Astrocyte (in vitro differentiated cells and primary cell): ENCODE measurements at regions not wholly inside any gene's neighbourhood (a gene's known extent, or its start where the extent isn't known, plus 50 kb on each side); places are given as distances from the start of the nearest gene placed in this dataset.

ENCODE experiments used
- DNase-seq: peaks from one replicate; pipeline ENCODE4 v3.0.0-alpha.2; 2010; ENCODE audit warnings: low read depth
- FAIRE-seq: peaks from 2 replicates; lab custom pipeline; 2011; peaks lifted over from hg19 to GRCh38; lab: Jason Lieb, UNC
- H2AFZ ChIP-seq: 2 replicates; pipeline ENCODE4 v1.6.0; 2012; ENCODE audit warnings: low read depth, low read length, inconsistent platforms
- H3K27ac ChIP-seq: 2 replicates; pipeline ENCODE4 v1.5.1; 2011; ENCODE audit warnings: low read depth, low read length, inconsistent platforms
- H3K27me3 ChIP-seq: 2 replicates; pipeline ENCODE4 v1.6.0; 2011; ENCODE audit warnings: low read length, inconsistent platforms; ENCODE audit not compliant: insufficient read depth
- H3K36me3 ChIP-seq: 2 replicates; pipeline ENCODE4 v1.5.1; 2011; ENCODE audit warnings: low read length, inconsistent platforms; ENCODE audit not compliant: insufficient read depth
- H3K4me1 ChIP-seq: 2 replicates; pipeline ENCODE4 v1.5.1; 2011; ENCODE audit warnings: low read length, inconsistent platforms; ENCODE audit not compliant: insufficient read depth
- H3K4me2 ChIP-seq: 2 replicates; pipeline ENCODE4 v1.6.0; 2012; ENCODE audit warnings: low read length, inconsistent platforms
- H3K4me3 ChIP-seq: 2 replicates; pipeline ENCODE4 v1.5.1; 2011; ENCODE audit warnings: low read depth, mild to moderate bottlenecking, low read length, inconsistent platforms; ENCODE audit not compliant: insufficient read depth
- H3K79me2 ChIP-seq: 2 replicates; pipeline ENCODE4 v1.6.0; 2012; ENCODE audit warnings: mild to moderate bottlenecking, low read length, inconsistent platforms; ENCODE audit not compliant: insufficient read depth
- H3K9ac ChIP-seq: 2 replicates; pipeline ENCODE4 v1.6.0; 2012; ENCODE audit warnings: mild to moderate bottlenecking, low read length, inconsistent platforms
- H3K9me3 ChIP-seq: 2 replicates; pipeline ENCODE4 v1.5.1; 2012; ENCODE audit warnings: low read depth, mild to moderate bottlenecking, low read length, inconsistent platforms; ENCODE audit not compliant: insufficient read depth
- H4K20me1 ChIP-seq: 2 replicates; pipeline ENCODE4 v1.6.0; 2012; ENCODE audit warnings: low read length, inconsistent platforms; ENCODE audit not compliant: insufficient read depth
- H3K27ac Mint-ChIP-seq: one replicate; pipeline ENCODE4 v1.8.0; 2021; ENCODE audit warnings: mild to moderate bottlenecking, mixed read lengths; ENCODE audit not compliant: unreplicated experiment
- H3K27me3 Mint-ChIP-seq: one replicate; pipeline ENCODE4 v1.8.0; 2021; ENCODE audit warnings: low read depth, mixed read lengths; ENCODE audit not compliant: unreplicated experiment
- H3K36me3 Mint-ChIP-seq: one replicate; pipeline ENCODE4 v1.8.0; 2021; ENCODE audit warnings: low read depth, mixed read lengths; ENCODE audit not compliant: unreplicated experiment
- H3K4me1 Mint-ChIP-seq: one replicate; pipeline ENCODE4 v1.8.0; 2021; ENCODE audit warnings: low read depth, mixed read lengths; ENCODE audit not compliant: unreplicated experiment
- H3K4me3 Mint-ChIP-seq: one replicate; pipeline ENCODE4 v1.8.0; 2021; ENCODE audit warnings: mild to moderate bottlenecking, moderate library complexity, mixed read lengths; ENCODE audit not compliant: unreplicated experiment
- H3K9me3 Mint-ChIP-seq: one replicate; pipeline ENCODE4 v1.8.0; 2021; ENCODE audit warnings: mild to moderate bottlenecking, mixed read lengths; ENCODE audit not compliant: unreplicated experiment
- CTCF ChIP-seq: IDR thresholded peaks from 2 replicates; pipeline ENCODE4 v1.5.1; 2011; ENCODE audit warnings: low read depth, mild to moderate bottlenecking, inconsistent platforms, low read length, moderate library complexity; ENCODE audit not compliant: insufficient read depth
- EZH2 ChIP-seq: IDR thresholded peaks from 2 replicates; pipeline ENCODE4 v1.6.1; 2012; ENCODE audit warnings: mild to moderate bottlenecking, low read length, inconsistent platforms; ENCODE audit not compliant: insufficient read depth

- H3K27me3 Mint-ChIP-seq, result no peaks in the 10 kb centered on the region
- H3K4me1 Mint-ChIP-seq, result peaks cover 6% of the 10 kb centered on the region
- no peaks in the 10 kb centered on the region for H3K9me3 Mint-ChIP-seq
- Histone ChIP-seq H3K4me1 (no peaks in the 10 kb centered on the region), H4K20me1 (no peaks in the 10 kb centered on the region), H2AFZ (no peak overlapping the region), H3K4me3 (no peak overlapping the region), H3K36me3 (no peaks in the 10 kb centered on the region), H3K9ac (no peak overlapping the region), H3K4me2 (no peak overlapping the region), H3K27ac (no peak overlapping the region), H3K79me2 (no peaks in the 10 kb centered on the region), H3K9me3 (no peaks in the 10 kb centered on the region), H3K27me3 (no peaks in the 10 kb centered on the region)
- no peak overlapping the region for H3K4me3 Mint-ChIP-seq
- DNase-seq (no peak), FAIRE-seq (no peak)
- TF ChIP-seq CTCF (no peak), EZH2 (no peak)
- H3K27ac Mint-ChIP-seq, result no peak overlapping the region
- no peaks in the 10 kb centered on the region for H3K36me3 Mint-ChIP-seq
Observed at GRCh38 chr3:102687851-102688555, 253.2 kb downstream of the ZPLD1 start.

GRCh38 chr3:102688556-102688930 lies 253.7 kb downstream of the ZPLD1 start:
- Histone ChIP-seq H3K4me1 (no peaks in the 10 kb centered on the region), H3K4me2 (no peak overlapping the region), H3K9ac (no peak overlapping the region), H3K27me3 (no peaks in the 10 kb centered on the region), H4K20me1 (no peaks in the 10 kb centered on the region), H3K4me3 (no peak overlapping the region), H2AFZ (no peak overlapping the region), H3K79me2 (no peaks in the 10 kb centered on the region), H3K36me3 (no peaks in the 10 kb centered on the region), H3K9me3 (no peaks in the 10 kb centered on the region), H3K27ac (no peak overlapping the region)
- DNase-seq (no peak), FAIRE-seq (no peak)
- Mint-ChIP-seq H3K9me3 (peaks cover 1% of the 10 kb centered on the region), H3K27ac (no peak overlapping the region), H3K4me3 (no peak overlapping the region), H3K4me1 (peaks cover 6% of the 10 kb centered on the region), H3K27me3 (no peaks in the 10 kb centered on the region), H3K36me3 (no peaks in the 10 kb centered on the region)
- no peak for TF ChIP-seq CTCF
- no peak for TF ChIP-seq EZH2

- no peak overlapping the region for H3K27ac ChIP-seq
- H3K4me3 ChIP-seq, result no peak overlapping the region
- no peaks in the 10 kb centered on the region for H3K27me3 Mint-ChIP-seq
- H3K9me3 ChIP-seq, result no peaks in the 10 kb centered on the region
- FAIRE-seq (no peak), DNase-seq (no peak)
- peaks cover 12% of the 10 kb centered on the region for H3K4me1 Mint-ChIP-seq
- H3K36me3 Mint-ChIP-seq, result no peaks in the 10 kb centered on the region
- H3K27me3 ChIP-seq, result no peaks in the 10 kb centered on the region
- H3K79me2 ChIP-seq, result no peaks in the 10 kb centered on the region
- H3K36me3 ChIP-seq, result no peaks in the 10 kb centered on the region
- TF ChIP-seq CTCF (no peak), EZH2 (no peak)
- H3K4me2 ChIP-seq, result no peak overlapping the region
- H3K27ac Mint-ChIP-seq, result no peak overlapping the region
- H3K9ac ChIP-seq, result no peak overlapping the region
- no peaks in the 10 kb centered on the region for H4K20me1 ChIP-seq
- no peak overlapping the region for H3K4me3 Mint-ChIP-seq
- peaks cover 5% of the 10 kb centered on the region for H3K9me3 Mint-ChIP-seq
- no peak overlapping the region for H2AFZ ChIP-seq
- H3K4me1 ChIP-seq, result no peaks in the 10 kb centered on the region
Observed at GRCh38 chr3:102691507-102691906, 256.7 kb downstream of the ZPLD1 start.
